HG02798 (cell line): ENCODE measurements at regions not wholly inside any gene's neighbourhood (a gene's known extent, or its start where the extent isn't known, plus 50 kb on each side); places are given as distances from the start of the nearest gene placed in this dataset.

ENCODE experiments used
- ATAC-seq: cut with Tn5 transposase; IDR thresholded peaks from one replicate; pipeline ENCODE4 v1.9.1; 2021; ENCODE audit warnings: mild to moderate bottlenecking; ENCODE audit not compliant: unreplicated experiment, poor library complexity

DNA sequence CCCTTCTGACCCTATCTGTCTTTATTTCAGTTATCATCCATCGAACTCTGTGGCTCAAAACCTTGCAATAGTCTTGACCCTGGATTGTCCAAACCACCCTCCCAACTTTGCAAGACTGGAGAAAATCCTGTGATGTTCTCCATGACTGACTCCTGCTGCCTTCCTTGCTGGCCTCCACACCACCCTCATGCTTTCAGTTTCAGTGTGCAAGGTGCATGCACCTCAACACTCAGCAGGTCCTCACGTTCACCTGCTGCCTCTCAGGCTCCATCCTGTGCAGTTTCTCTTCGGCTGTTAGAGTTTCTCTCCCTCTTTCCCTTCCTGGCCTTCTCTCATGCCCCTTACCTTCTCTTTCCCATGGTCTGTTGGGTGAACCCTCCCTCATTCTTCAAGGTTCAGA, 59.4 kb upstream of the ASIC2 start:
- ATAC-seq = no peak

DNA sequence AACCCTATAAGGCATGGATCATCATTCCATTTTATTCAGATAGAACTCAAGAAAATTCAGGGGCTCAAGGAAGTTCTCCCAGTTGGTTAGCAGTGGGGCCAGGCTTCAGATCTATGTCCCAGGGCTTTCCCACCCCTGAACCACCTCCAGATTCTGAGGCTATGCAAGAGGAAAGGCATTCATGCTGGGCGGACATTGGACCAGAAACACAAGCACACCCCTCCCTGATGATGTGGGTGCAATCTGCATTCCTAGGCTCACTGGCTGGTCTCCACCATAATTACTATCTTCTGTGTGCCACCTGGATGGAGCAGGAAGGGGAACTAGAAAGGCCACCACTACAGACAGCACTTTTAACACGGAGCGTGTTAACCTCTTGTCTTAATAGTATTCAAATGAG, 63.2 kb upstream of the ASIC2 start:
- no peak for ATAC-seq

- ATAC-seq = no peak
Observed at GRCh38 chr17:33363475-33363874, 70.4 kb upstream of the ASIC2 start.

GRCh38 chr17:33366960-33367359, 73.9 kb upstream of the ASIC2 start:
- no peak for ATAC-seq

DNA sequence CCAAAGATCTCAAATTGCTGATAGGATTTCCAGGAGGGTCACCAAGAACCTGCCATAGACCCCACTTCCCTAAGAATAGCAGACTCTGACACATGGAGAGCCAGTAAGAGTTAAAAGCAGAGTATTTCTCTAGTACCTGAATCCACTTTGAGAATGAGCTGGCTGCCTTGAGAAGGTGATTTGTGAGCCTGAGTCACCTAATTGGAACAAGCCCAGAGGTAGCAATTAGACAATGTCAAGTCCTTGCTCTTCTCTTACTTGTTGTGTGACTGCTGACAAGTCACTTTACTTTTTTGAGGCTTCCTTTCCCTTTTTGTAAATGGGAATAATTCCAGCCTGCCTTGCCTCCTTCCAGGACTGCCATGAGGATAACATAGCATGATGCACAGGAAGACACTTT, 76.1 kb upstream of the ASIC2 start:
- no peak for ATAC-seq

DNA sequence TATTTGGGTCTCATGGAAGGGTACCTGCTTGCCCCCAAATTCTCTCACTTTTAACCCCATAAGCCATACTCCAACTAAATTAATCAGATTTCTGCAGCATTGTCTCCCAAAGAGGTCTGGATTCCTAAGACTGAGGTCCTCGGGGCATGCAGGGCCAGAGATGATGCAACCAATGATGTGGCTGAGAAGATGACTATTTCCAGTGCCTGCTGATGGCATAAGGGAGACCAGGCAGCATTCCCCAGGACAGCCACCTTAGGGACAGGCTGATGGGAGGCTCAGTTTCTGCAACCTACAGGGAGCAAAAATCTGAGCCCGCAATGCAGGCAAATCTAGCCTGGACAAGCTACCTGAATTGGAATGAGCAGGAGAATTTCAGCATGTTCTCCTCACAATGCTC, 76.8 kb upstream of the ASIC2 start:
- ATAC-seq = no peak

DNA sequence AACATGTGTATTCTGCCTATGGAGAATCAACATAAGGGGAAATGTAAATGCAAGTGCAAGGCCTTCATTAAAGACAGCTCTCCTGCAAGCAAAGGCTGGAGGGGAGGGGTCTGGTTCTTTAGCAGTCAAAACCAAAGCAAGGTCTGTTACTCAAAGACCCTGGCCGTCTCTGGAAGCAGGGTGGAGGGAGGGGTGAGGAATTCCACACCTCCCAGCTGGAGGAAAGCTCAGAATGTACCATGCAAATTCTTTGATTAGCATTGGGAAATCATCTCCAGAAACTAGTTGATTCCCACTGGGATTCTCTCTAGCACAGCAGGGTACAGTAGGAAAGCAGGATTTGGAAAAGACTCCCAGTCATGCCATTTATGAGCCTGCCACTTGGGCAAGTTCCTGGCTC, 77.3 kb upstream of the ASIC2 start:
- ATAC-seq = no peak

DNA sequence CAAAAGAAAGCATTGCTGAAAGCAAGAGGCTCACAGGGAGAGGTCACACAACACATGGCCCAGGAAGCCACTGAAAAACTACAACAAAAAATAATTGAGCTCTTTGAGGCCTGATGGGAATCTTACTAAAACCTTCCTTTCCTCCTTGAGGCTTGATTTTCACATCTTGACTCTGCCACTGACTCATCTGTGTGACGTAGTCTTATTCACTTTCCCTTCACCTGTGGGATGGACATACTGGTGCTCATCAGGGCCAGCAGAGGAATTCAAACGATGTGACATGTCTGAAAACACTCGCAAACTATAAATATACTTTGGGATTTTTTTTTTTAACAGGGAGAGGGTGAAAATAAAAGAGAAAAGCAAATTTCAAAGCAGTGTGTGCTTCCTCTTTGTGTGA, 78.3 kb upstream of the ASIC2 start:
- ATAC-seq = no peak

DNA sequence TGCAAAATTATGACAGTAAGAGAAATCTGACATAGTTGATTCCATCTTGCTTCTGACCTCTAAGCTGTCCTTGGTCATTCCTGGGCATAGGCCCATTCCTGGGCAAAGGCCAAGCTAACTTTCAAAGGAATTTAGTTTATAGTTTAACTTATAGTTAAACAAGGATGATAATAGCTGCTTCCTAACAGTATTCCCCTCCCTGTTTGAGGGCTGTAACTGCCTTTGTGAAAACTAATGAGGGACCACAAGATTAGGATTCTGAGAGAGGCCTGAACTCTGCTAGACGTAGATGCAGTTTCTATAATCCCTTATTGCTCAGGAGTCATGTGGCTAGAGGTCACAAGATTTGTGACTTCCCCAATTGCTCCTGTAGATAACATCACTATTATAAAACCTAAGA, 80.2 kb upstream of the ASIC2 start:
- ATAC-seq = no peak

DNA sequence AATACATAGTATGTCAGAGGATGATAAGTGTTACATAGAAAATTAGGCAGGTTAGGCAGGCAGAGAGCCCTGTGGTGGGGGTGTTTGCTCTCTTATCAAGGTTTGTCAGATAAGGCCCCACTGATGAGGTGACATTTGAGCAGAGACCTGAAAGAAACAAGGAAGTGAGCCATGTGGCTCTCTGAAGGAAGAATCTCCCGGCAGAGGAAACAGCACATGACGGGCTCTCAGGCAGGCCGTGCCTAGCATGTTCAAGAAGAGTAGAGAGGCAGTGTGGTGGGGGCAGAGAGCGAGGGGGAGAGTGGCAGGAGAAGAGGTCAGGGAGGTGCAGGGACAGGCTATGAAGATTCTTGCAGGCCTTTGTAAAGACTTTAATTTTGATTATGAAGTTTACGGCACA, 82.0 kb upstream of the ASIC2 start:
- no peak for ATAC-seq

- no peak for ATAC-seq
Observed at GRCh38 chr17:33375783-33376182, 82.7 kb upstream of the ASIC2 start.

- no peak for ATAC-seq
Observed at GRCh38 chr17:33377837-33378595, 84.9 kb upstream of the ASIC2 start.

GRCh38 chr17:33381201-33381600, 88.1 kb upstream of the ASIC2 start:
- ATAC-seq = no peak

GRCh38 chr17:33383488-33384023, 90.5 kb upstream of the ASIC2 start:
- no peak for ATAC-seq

DNA sequence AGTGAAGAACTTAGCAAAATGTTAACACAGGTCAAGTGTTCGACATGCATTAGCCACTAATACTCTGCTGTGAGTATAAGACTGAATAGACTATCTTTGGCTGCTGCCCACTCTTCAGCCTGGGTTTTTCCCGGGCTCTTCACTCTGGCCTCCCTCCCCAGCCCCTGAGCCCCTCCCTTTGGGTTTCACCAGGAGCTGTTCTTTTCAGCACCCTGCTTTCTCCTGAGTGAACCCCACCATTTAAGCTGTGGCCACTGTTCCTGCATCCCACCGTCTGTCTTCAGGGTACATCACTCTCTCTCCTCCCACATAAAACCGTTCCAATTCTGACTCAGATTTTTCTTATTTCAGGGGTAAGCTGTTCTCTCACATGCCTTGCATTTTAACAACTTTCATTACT, 92.0 kb upstream of the ASIC2 start:
- no peak for ATAC-seq

- ATAC-seq = no peak
Observed at GRCh38 chr17:33385713-33386112, 92.6 kb upstream of the ASIC2 start.

DNA sequence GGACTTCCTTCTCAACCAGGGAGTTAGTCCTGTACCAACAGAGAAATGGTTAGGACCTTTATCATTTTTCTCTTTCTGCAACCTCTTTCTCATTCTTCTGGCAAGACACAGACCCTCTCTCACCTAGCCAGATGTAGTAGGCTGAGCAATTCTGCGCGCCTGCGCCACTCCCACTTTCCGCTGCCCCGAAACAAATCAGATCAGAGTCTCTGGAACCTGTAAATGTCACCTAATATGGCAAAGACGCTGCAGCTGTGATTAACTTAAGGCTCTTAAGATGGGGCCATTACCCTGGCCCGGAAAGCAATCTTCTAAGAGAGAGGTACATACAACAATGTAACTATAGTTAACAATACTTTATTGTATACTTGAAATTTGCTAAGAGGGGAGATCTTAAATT, 94.3 kb upstream of the ASIC2 start:
- no peak for ATAC-seq

GRCh38 chr17:33389504-33390135, 96.5 kb upstream of the ASIC2 start:
- no peak for ATAC-seq

DNA sequence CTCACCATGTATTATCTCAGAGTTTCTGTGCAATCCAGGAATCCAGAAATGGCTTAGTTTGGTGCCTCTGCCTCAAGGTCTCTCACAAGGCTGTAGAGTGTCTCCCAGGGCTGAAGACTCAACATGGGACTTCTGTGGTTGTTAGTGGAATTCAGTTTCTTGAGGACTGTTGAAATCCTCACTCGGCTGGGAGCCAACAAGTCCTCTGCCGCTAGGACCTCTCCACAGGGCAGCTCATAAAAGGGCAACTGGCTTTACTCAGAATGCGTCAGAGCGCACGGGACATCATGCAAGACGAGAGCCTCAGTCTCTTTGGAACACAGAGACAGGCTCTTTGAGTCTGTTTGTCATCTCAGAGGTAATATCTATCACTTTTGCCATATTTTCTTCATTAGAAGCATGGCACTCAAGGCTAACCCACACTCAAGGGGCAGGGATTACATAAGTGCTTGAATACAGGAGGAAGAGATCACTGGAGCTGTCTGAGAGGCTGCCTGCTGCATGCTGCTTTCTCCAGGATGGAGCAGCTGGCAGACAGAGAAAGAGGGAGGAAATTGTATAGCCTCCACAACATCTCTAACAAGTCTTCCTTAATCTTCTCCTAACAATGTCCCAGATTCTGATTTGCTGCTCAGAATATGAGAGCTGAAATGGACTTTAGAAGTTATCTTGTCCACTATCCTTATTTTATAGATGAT, 97.5 kb upstream of the ASIC2 start:
- ATAC-seq = no peak

DNA sequence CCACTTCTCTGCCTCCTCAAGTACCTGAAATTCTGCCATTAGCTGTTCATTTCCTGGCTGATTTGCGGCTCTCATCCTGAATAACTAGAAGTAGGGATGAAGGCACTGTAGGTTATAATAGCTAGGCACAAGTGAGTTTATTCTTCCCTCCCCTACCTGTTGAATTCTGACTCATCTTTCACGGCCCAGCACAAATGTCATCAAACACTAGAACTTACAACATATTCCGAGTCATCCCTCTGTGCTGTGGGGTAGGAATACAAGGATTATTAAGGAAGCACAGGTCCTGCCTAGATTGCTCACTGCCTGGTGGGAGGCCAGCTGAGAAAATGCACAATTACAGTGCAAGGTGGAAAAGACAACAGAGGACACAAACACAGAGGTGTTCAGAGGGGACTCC, 103.7 kb upstream of the ASIC2 start:
- no peak for ATAC-seq

- ATAC-seq = no peak
Observed at GRCh38 chr17:33398386-33398785, 105.3 kb upstream of the ASIC2 start.
